Ascending aorta (tissue), 2 donors: ENCODE measurements at regions not wholly inside any gene's neighbourhood (a gene's known extent, or its start where the extent isn't known, plus 50 kb on each side); places are given as distances from the start of the nearest gene placed in this dataset.

Experiments used
- DNase-seq, 2 donors: peaks; one replicate each; pipeline ENCODE4 v3.0.0-alpha.2; 2019; ENCODE audit warnings: low spot score in 2 of 2
- H3K27ac ChIP-seq, 2 donors: fragments of 200-600 bp; sonication (generic); one replicate each; pipeline ENCODE4 v1.5.1; 2016 to 2017; ENCODE audit warnings: mild to moderate bottlenecking in 1 of 2
- H3K27me3 ChIP-seq: fragments of 200-600 bp; sonication (generic); one replicate; pipeline ENCODE4 v1.5.1; 2017
- H3K36me3 ChIP-seq, 2 donors: fragments of 200-600 bp; sonication (generic); one replicate each; pipeline ENCODE4 v1.5.1; 2016
- H3K4me1 ChIP-seq, 2 donors: fragments of 200-600 bp; sonication (generic); one replicate each; pipeline ENCODE4 v1.5.1; 2016 to 2017; ENCODE audit warnings: mild to moderate bottlenecking in 1 of 2
- H3K4me3 ChIP-seq, 2 donors: fragments of 200-600 bp; sonication (generic); one replicate each; pipeline ENCODE4 v1.5.1; 2016 to 2017; ENCODE audit warnings: mild to moderate bottlenecking in 1 of 2
- H3K9me3 ChIP-seq, 2 donors: fragments of 200-600 bp; sonication (generic); one replicate each; pipeline ENCODE4 v1.5.1; 2016
- intact Hi-C: fragments of 100-400 bp; cut with DNase I; formaldehyde crosslinking; loops from one replicate; pipeline ENCODE4 v1.15.1; 2023
- TF ChIP-seq, protein P1 (sequence below), 3 experiments: fragments of 200-600 bp in 2 of 3; fragments of 450-650 bp in 1 of 3; sonication (generic) in 2 of 3; IDR thresholded peaks; one replicate each; pipeline ENCODE4 v1.5.1; 2016 to 2019; ENCODE audit warnings: antibody characterized with exemption in 3 of 3, mild to moderate bottlenecking in 1 of 3, moderate library complexity in 1 of 3

DNA sequence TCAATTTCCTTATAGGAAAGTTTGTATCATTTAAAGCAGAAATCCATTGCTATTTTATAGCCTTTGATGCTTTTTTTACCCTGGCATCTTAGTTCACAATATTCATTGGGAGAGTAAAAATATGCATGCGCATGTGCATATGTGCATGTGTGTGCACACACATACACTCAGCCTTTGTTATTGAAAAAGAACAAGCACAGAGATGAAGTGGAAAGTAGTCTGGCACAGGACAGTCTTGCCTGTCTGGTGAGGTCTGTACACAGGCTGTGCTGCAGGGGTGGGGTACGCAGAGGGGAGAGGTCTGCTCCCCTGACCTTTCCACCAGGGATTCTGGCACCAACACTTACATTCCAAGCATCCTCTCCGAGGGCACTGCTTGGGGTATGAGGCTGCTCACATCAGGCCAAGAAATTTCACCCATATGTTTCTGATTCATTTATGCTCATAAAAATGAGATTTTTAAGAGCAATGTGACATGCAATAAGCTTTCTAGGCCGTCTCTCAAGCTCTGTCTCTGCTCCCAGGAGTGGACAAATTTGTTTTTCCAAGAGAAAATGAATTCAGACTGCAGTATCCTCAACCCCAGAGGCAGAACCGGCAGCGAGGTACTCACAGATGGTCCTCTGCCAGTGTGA lies 237.2 kb downstream of the INSIG2 start:
- H3K27me3 ChIP-seq: no peaks in the 10 kb centered on the region
- DNase-seq: no peak
- no peaks in the 10 kb centered on the region for H3K36me3 ChIP-seq
- H3K4me1 ChIP-seq: no peaks in the 10 kb centered on the region
- intact Hi-C loops: no loop called here
- H3K4me3 ChIP-seq: no peak overlapping the region
- no peak overlapping the region for H3K27ac ChIP-seq
- TF ChIP-seq, protein P1, sequence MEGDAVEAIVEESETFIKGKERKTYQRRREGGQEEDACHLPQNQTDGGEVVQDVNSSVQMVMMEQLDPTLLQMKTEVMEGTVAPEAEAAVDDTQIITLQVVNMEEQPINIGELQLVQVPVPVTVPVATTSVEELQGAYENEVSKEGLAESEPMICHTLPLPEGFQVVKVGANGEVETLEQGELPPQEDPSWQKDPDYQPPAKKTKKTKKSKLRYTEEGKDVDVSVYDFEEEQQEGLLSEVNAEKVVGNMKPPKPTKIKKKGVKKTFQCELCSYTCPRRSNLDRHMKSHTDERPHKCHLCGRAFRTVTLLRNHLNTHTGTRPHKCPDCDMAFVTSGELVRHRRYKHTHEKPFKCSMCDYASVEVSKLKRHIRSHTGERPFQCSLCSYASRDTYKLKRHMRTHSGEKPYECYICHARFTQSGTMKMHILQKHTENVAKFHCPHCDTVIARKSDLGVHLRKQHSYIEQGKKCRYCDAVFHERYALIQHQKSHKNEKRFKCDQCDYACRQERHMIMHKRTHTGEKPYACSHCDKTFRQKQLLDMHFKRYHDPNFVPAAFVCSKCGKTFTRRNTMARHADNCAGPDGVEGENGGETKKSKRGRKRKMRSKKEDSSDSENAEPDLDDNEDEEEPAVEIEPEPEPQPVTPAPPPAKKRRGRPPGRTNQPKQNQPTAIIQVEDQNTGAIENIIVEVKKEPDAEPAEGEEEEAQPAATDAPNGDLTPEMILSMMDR (IDR thresholded peaks at IDR 0.05): no peak
- no peaks in the 10 kb centered on the region for H3K9me3 ChIP-seq

DNA sequence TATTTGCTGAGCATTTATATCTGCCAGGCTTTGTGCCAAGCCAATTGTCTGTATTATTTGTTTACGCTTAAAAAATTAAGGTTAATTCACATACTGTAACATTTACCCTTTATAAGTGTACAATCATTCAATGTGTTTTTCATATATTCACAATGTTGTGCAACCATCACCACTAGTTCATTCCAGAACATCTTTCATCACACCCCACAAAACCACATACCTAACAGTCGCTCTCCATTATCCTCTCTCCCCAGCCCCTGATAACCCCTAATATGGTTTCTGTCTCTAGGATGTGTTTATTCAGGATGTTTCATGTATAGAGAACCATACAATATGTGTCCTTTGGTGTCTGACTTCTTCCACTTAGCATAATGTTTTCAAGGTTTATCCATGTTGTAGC lies 234.1 kb downstream of the INSIG2 start:
- intact Hi-C loops: no loop called here
- Histone ChIP-seq H3K4me1 (no peaks in the 10 kb centered on the region), H3K36me3 (no peaks in the 10 kb centered on the region), H3K27ac (no peak overlapping the region), H3K27me3 (no peaks in the 10 kb centered on the region), H3K4me3 (no peak overlapping the region), H3K9me3 (no peaks in the 10 kb centered on the region)
- DNase-seq: no peak
- TF ChIP-seq, protein P1 (IDR thresholded peaks at IDR 0.05): no peak

DNA sequence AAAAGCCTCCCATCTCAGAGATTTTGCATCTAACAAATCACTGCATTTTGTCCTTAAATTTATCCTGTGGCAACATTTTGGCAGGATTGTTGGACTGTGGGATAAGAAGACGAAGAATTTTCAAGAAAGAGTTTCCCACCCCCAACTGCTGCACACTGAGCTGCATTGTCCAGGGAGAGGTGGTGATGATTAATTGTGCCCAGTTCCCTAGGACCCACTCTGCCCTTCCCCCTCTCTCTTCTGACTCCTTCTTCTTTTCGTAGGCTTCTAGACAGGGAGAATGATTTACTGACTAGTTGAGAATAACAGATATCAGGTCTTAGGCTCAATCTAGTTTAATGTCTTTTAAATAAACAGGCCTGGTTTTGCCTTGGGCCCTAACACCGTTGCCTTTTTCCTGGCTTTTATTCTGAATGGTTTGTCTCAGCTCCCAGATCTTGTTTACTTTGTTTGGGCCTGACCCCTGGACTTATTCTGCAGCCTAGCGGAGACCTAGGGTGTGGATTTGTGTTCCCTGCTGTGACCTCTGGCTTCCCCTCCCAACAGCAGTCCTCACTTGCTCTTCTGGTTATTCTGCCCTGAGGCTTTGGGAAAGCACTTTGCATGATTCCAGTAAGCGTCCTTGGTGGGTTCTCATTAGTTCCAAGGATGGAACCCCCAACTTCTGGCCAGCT lies 233.3 kb downstream of the INSIG2 start:
- H3K9me3 ChIP-seq: no peaks in the 10 kb centered on the region
- DNase-seq: no peak
- H3K27me3 ChIP-seq: no peaks in the 10 kb centered on the region
- no peaks in the 10 kb centered on the region for H3K4me1 ChIP-seq
- TF ChIP-seq, protein P1 (IDR thresholded peaks at IDR 0.05): no peak
- intact Hi-C loops: no loop called here
- no peak overlapping the region for H3K27ac ChIP-seq
- no peak overlapping the region for H3K4me3 ChIP-seq
- no peaks in the 10 kb centered on the region for H3K36me3 ChIP-seq

DNA sequence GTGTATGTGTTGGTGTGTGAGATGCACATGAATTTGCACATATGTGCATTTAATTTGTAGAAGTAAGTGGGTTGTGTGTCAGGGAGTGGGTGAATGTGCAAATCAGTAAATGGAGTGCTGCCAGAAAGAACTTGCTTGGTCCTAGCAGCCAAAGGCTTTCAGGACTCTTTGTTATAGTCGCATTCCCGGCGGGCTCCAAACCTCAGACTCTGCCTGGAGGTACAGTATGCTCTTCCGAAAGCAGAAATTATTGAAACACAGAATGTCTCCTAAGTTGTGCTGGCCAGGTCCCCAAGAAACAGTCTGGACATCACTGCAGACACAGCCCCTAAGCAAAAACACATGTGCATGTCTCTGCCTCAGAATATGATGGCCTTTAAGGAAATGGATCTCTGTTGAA lies 232.4 kb downstream of the INSIG2 start:
- TF ChIP-seq, protein P1 (IDR thresholded peaks at IDR 0.05): no peak
- no peaks in the 10 kb centered on the region for H3K4me1 ChIP-seq
- no peak for DNase-seq
- no peak overlapping the region for H3K27ac ChIP-seq
- intact Hi-C loops: no loop called here
- H3K36me3 ChIP-seq: no peaks in the 10 kb centered on the region
- H3K4me3 ChIP-seq: no peak overlapping the region
- no peaks in the 10 kb centered on the region for H3K27me3 ChIP-seq
- no peaks in the 10 kb centered on the region for H3K9me3 ChIP-seq

DNA sequence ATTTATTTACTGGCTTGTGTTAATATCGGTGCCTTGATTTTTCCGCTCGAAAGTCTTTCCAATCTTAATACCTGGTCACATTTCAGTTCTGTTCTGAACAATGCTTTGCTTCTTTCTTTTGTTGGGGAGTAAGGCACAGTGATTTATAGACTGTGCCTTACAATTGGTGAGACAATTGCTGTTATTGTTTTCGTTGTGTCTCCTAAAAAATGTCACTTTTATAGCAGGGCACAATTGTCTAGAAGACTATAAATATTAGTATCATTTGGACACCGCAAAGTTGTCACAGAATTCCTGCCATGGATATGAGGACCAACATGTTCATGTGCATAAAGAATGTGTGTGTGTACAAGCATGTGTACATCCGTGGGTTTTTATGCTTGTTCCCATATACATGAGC lies 231.9 kb downstream of the INSIG2 start:
- no peak overlapping the region for H3K4me3 ChIP-seq
- H3K27ac ChIP-seq: no peak overlapping the region
- TF ChIP-seq, protein P1 (IDR thresholded peaks at IDR 0.05): no peak
- no peaks in the 10 kb centered on the region for H3K9me3 ChIP-seq
- H3K36me3 ChIP-seq: no peaks in the 10 kb centered on the region
- intact Hi-C loops: no loop called here
- no peaks in the 10 kb centered on the region for H3K27me3 ChIP-seq
- no peak for DNase-seq
- no peaks in the 10 kb centered on the region for H3K4me1 ChIP-seq
